AG04450 (cell line): ENCODE measurements at regions not wholly inside any gene's neighbourhood (a gene's known extent, or its start where the extent isn't known, plus 50 kb on each side); places are given as distances from the start of the nearest gene placed in this dataset.

Source experiments
- CTCF ChIA-PET: fragments of 300-600, 350-600 bp; formaldehyde crosslinking; extraction: SDS; loops from one replicate; lab custom pipeline; 2022; ENCODE audit warnings: antibody characterized with exemption, inconsistent platforms; lab: Charles Lee
- POLR2A ChIA-PET: fragments of 350-600 bp; formaldehyde crosslinking; extraction: SDS; loops from one replicate; lab custom pipeline; 2021; ENCODE audit warnings: antibody characterized with exemption, inconsistent platforms; lab: Yijun Ruan, JAX
- DNase-seq: peaks from one replicate; pipeline ENCODE4 v3.0.0-alpha.2; 2011; ENCODE audit warnings: low read depth, low spot score
- H3K27ac ChIP-seq: one replicate; pipeline ENCODE4 v1.5.1; 2012; ENCODE audit warnings: low read depth, low read length, control low read depth
- H3K27me3 ChIP-seq: one replicate; pipeline ENCODE4 v1.6.0; 2012; ENCODE audit warnings: low read length; ENCODE audit not compliant: control insufficient read depth, insufficient read depth
- H3K4me3 ChIP-seq: 2 replicates; pipeline ENCODE4 v1.5.1; 2011; ENCODE audit warnings: mild to moderate bottlenecking, low read depth, low read length, control low read depth
- H3K9me3 ChIP-seq: 2 replicates; pipeline ENCODE4 v1.5.1; 2012; ENCODE audit warnings: low read length; ENCODE audit not compliant: control insufficient read depth, insufficient read depth
- CTCF ChIP-seq: IDR thresholded peaks from 2 replicates; pipeline ENCODE4 v1.5.1; 2011; ENCODE audit warnings: low read depth, low read length, control low read depth, inconsistent platforms

- peaks cover 2% of the 10 kb centered on the region; the same call in 1 of the 2 replicates for H3K9me3 ChIP-seq
- no peak overlapping the region for H3K27ac ChIP-seq
- ChIA-PET POLR2A (no interaction called here), CTCF (interaction anchor here (0.8 to 2.5 kb wide), 4 partner anchors 22 to 268 kb away, joined by 3 to 14 read pairs (median 6); no protein-coding TSS in a partner anchor)
- TF ChIP-seq CTCF: no peak
- DNase-seq: no peak
- H3K27me3 ChIP-seq: no peaks in the 10 kb centered on the region
- no peak overlapping the region for H3K4me3 ChIP-seq
Observed at GRCh38 chr1:117780687-117781475, 148.5 kb downstream of the GDAP2 start.

GRCh38 chr1:117782056-117782455, 147.4 kb downstream of the GDAP2 start:
- TF ChIP-seq CTCF: no peak
- Histone ChIP-seq H3K27ac (no peak overlapping the region), H3K4me3 (no peak overlapping the region), H3K9me3 (peaks cover 2% of the 10 kb centered on the region; the same call in 1 of the 2 replicates), H3K27me3 (no peaks in the 10 kb centered on the region)
- ChIA-PET POLR2A (no interaction called here), CTCF (interaction anchor here (0.8 to 2.5 kb wide), 4 partner anchors 10 to 247 kb away, joined by 3 to 14 read pairs (median 4); no protein-coding TSS in a partner anchor)
- DNase-seq: no peak

GRCh38 chr1:117783606-117784396, 145.6 kb downstream of the GDAP2 start:
- CTCF ChIA-PET: interaction anchor here (1.2 kb wide), 1 partner anchor 25 kb away, joined by 8 read pairs; no protein-coding TSS in a partner anchor
- no peak for DNase-seq
- no peaks in the 10 kb centered on the region for H3K9me3 ChIP-seq
- no peak overlapping the region for H3K4me3 ChIP-seq
- no peak for TF ChIP-seq CTCF
- H3K27ac ChIP-seq: no peak overlapping the region
- H3K27me3 ChIP-seq: no peaks in the 10 kb centered on the region
- POLR2A ChIA-PET: no interaction called here

- Histone ChIP-seq H3K27me3 (no peaks in the 10 kb centered on the region), H3K4me3 (no peak overlapping the region), H3K27ac (no peak overlapping the region), H3K9me3 (no peaks in the 10 kb centered on the region)
- ChIA-PET POLR2A (no interaction called here), CTCF (interaction anchor here (2.1 kb wide), 1 partner anchor 253 kb away, joined by 6 read pairs; no protein-coding TSS in a partner anchor)
- no peak for TF ChIP-seq CTCF
- no peak for DNase-seq
Observed at GRCh38 chr1:117788014-117788413, 141.4 kb downstream of the GDAP2 start.
